ENCODE measurements at regions not wholly inside any gene's neighbourhood (a gene's known extent, or its start where the extent isn't known, plus 50 kb on each side); places are given as distances from the start of the nearest gene placed in this dataset.

DNA sequence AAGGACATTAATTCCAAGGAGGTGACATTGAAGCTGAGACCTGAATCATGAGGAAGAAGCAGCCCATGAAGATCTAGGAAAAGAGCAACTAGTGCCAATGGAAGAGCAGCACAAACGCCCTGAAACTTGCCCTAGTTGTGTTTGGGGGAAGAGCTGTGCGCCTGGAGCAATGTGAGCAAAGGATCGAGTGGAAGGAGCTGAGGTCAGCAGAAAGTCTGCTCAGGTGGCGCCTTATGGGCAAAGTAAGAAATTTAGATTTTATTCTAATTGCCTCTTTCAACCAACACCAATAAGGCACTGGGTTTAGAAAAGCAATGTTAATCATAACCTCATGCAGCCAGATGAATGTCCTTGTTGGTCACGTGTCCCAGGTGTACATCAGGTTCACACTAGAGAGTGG, 226.0 kb upstream of the THSD7B start:
- TF ChIP-seq, protein P1, sequence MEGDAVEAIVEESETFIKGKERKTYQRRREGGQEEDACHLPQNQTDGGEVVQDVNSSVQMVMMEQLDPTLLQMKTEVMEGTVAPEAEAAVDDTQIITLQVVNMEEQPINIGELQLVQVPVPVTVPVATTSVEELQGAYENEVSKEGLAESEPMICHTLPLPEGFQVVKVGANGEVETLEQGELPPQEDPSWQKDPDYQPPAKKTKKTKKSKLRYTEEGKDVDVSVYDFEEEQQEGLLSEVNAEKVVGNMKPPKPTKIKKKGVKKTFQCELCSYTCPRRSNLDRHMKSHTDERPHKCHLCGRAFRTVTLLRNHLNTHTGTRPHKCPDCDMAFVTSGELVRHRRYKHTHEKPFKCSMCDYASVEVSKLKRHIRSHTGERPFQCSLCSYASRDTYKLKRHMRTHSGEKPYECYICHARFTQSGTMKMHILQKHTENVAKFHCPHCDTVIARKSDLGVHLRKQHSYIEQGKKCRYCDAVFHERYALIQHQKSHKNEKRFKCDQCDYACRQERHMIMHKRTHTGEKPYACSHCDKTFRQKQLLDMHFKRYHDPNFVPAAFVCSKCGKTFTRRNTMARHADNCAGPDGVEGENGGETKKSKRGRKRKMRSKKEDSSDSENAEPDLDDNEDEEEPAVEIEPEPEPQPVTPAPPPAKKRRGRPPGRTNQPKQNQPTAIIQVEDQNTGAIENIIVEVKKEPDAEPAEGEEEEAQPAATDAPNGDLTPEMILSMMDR (conservative IDR thresholded peaks at IDR 0.05) = no peak
- TF ChIP-seq EZH2 (IDR thresholded peaks at IDR 0.05; ENCODE audit: low read depth) = no peak
